Fibroblast of villous mesenchyme (primary cell): ENCODE measurements at regions not wholly inside any gene's neighbourhood (a gene's known extent, or its start where the extent isn't known, plus 50 kb on each side); places are given as distances from the start of the nearest gene placed in this dataset.
A peak's percentile ranks its signal among the peaks of the same experiment; 100 is the strongest.

Source experiments
- DNase-seq: peaks from one replicate; pipeline ENCODE4 v3.0.0-alpha.2; 2010; ENCODE audit warnings: low read depth
- H3K4me3 ChIP-seq: 2 replicates; pipeline ENCODE4 v1.5.1; 2011; ENCODE audit warnings: low read depth, mild to moderate bottlenecking, low read length
- CTCF ChIP-seq: IDR thresholded peaks from 2 replicates; pipeline ENCODE4 v1.5.1; 2012; ENCODE audit warnings: low read depth, mild to moderate bottlenecking, low read length; ENCODE audit not compliant: insufficient read depth

GRCh38 chrX:39853417-39854030 lies 244.2 kb downstream of the BCOR start:
- no peak for TF ChIP-seq CTCF
- no peak overlapping the region for H3K4me3 ChIP-seq
- DNase-seq = no peak

- no peak for DNase-seq
- no peak for TF ChIP-seq CTCF
- H3K4me3 ChIP-seq = no peak overlapping the region
Observed at GRCh38 chrX:39854772-39855747, 242.7 kb downstream of the BCOR start.

GRCh38 chrX:39855748-39856129 lies 242.0 kb downstream of the BCOR start:
- TF ChIP-seq CTCF = no peak
- peak; percentile 11 for DNase-seq
- H3K4me3 ChIP-seq = no peak overlapping the region

GRCh38 chrX:39856472-39857121 lies 241.2 kb downstream of the BCOR start:
- H3K4me3 ChIP-seq = no peak overlapping the region
- no peak for TF ChIP-seq CTCF
- no peak for DNase-seq

- DNase-seq = no peak
- no peak for TF ChIP-seq CTCF
- H3K4me3 ChIP-seq = no peak overlapping the region
Observed at GRCh38 chrX:39857780-39858179, 240.0 kb downstream of the BCOR start.

- no peak for TF ChIP-seq CTCF
- DNase-seq = peak; percentile 62
Observed at GRCh38 chrX:39859991-39860861, 237.5 kb downstream of the BCOR start.

More at GRCh38 chrX:39859991-39860861, 237.5 kb downstream of the BCOR start:
- H3K4me3 ChIP-seq = no peak overlapping the region
